Fibroblast of lung (primary cell): ENCODE measurements at regions not wholly inside any gene's neighbourhood (a gene's known extent, or its start where the extent isn't known, plus 50 kb on each side); places are given as distances from the start of the nearest gene placed in this dataset.

Experiments
- EZH2 ChIP-seq: IDR thresholded peaks from 2 replicates; pipeline ENCODE4 v1.5.1; 2012; ENCODE audit warnings: low read length, control low read depth, mild to moderate bottlenecking; ENCODE audit errors: missing control alignments
- TF ChIP-seq, protein P1 (sequence below), 2 donors: IDR thresholded peaks in 1 of 2; conservative IDR thresholded peaks in 1 of 2; 1 replicate in 1 of 2; 2 replicates in 1 of 2; pipeline ENCODE4 v1.5.1; 2011 to 2012; ENCODE audit warnings: low read length in 2 of 2, control low read depth in 1 of 2, inconsistent platforms in 1 of 2, low read depth in 1 of 2, mild to moderate bottlenecking in 1 of 2

DNA sequence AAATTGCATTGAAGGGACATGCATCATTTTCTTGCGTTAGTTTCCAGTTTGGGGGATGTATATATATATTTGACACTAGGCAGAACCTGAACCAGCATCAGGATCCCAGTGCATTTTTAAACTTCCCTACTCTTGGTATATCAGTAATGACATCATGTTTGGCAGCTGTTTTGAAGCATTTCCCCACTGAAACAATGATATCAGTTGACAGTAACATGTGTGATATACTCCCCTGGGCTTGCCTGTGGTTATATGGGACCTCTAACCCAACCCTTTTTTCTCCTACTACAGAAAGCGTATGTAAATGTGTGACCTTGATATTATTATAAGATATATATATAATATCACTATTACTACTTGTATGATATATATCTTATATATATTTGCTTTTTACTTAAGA, 225.9 kb upstream of the CASK start:
- TF ChIP-seq, protein P1, sequence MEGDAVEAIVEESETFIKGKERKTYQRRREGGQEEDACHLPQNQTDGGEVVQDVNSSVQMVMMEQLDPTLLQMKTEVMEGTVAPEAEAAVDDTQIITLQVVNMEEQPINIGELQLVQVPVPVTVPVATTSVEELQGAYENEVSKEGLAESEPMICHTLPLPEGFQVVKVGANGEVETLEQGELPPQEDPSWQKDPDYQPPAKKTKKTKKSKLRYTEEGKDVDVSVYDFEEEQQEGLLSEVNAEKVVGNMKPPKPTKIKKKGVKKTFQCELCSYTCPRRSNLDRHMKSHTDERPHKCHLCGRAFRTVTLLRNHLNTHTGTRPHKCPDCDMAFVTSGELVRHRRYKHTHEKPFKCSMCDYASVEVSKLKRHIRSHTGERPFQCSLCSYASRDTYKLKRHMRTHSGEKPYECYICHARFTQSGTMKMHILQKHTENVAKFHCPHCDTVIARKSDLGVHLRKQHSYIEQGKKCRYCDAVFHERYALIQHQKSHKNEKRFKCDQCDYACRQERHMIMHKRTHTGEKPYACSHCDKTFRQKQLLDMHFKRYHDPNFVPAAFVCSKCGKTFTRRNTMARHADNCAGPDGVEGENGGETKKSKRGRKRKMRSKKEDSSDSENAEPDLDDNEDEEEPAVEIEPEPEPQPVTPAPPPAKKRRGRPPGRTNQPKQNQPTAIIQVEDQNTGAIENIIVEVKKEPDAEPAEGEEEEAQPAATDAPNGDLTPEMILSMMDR (conservative IDR thresholded peaks at IDR 0.05 in 1 of 2, IDR thresholded peaks at IDR 0.05 in 1 of 2; ENCODE audit: low read depth in 1 of 2, low read length in 2 of 2): no peak
- TF ChIP-seq EZH2: no peak
